Esophagus squamous epithelium (tissue), 5 donors: ENCODE measurements at regions not wholly inside any gene's neighbourhood (a gene's known extent, or its start where the extent isn't known, plus 50 kb on each side); places are given as distances from the start of the nearest gene placed in this dataset.

ENCODE experiments used
- DNase-seq: peaks from one replicate; lab custom pipeline; 2025; lab: John Stamatoyannopoulos, UW
- H3K27ac ChIP-seq, 4 donors: fragments of 200-600 bp; sonication (generic); one replicate each; pipeline ENCODE4 v1.5.1; 2016 to 2019; ENCODE audit warnings: mild to moderate bottlenecking in 1 of 4
- H3K27me3 ChIP-seq, 4 donors: fragments of 200-600 bp; sonication (generic); 1 replicate in 3 of 4; 2 replicates in 1 of 4; pipeline versions ENCODE4 v1.5.1 to v1.6.0; 2017 to 2021; ENCODE audit warnings: antibody characterized with exemption in 1 of 4
- H3K36me3 ChIP-seq, 3 donors: fragments of 200-600 bp; sonication (generic); one replicate each; pipeline ENCODE4 v1.5.1; 2016 to 2019
- H3K4me1 ChIP-seq, 3 donors: fragments of 200-600 bp; sonication (generic); one replicate each; pipeline ENCODE4 v1.5.1; 2017 to 2019
- H3K4me3 ChIP-seq, 4 donors: fragments of 200-600 bp; sonication (generic); 1 replicate in 3 of 4; 2 replicates in 1 of 4; pipeline ENCODE4 v1.5.1; 2016 to 2019; ENCODE audit warnings: mild to moderate bottlenecking in 2 of 4, moderate library complexity in 1 of 4
- H3K9me3 ChIP-seq, 3 donors: fragments of 200-600 bp; sonication (generic); one replicate each; pipeline ENCODE4 v1.5.1; 2016 to 2019
- CTCF ChIP-seq, 6 experiments: fragments of 450-650 bp in 4 of 6; fragments of 200-600 bp in 2 of 6; sonication (generic) in 2 of 6; IDR thresholded peaks; one replicate each; pipeline ENCODE4 v1.5.1; 2016 to 2019; ENCODE audit warnings: antibody characterized with exemption in 6 of 6, mild to moderate bottlenecking in 4 of 6, moderate library complexity in 4 of 6
- POLR2A ChIP-seq, 4 donors: fragments of 450-650 bp; IDR thresholded peaks; one replicate each; pipeline ENCODE4 v1.6.1; 2017; ENCODE audit warnings: antibody characterized with exemption in 4 of 4, mild to moderate bottlenecking in 4 of 4, moderate library complexity in 3 of 4
- WGBS, 2 donors: methylation state at CpG; one replicate each; pipeline ENCODE4 v1.1.5; 2018; 5-methylcytosine and 5-hydroxymethylcytosine counted together
- intact Hi-C: fragments of 100-400 bp; cut with DNase I; formaldehyde crosslinking; loops from one replicate; pipeline ENCODE4 v1.15.0; 2022
- donor health status: DM: yes; HTN: yes; CAD: no.

DNA sequence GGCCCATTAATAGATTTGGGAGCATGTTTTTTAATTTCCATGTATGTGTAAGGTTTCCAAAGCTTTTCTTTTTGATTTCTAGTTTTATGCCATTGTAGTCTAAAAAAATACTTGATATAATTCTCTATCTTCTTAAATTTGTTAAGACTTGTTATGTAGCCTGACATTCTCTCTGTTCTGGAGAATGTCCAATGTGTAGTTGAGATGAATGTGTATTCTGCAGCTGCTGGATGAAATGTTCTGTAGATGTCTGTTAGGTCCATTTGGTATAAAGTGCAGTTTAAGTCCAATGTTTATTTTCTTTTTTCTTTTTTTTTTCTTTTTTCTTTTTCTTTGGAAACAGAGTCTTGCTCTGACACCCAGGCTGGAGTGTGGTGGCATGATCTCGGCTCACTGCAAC, 378.5 kb upstream of the MAD2L1 start:
- Histone ChIP-seq H3K36me3 (no peaks in the 10 kb centered on the region), H3K4me3 (no peak overlapping the region), H3K4me1 (no peaks in the 10 kb centered on the region), H3K9me3 (no peaks in the 10 kb centered on the region), H3K27ac (no peak overlapping the region), H3K27me3 (no peaks in the 10 kb centered on the region)
- intact Hi-C loops: no loop called here
- 30 to 69% methylated on average over 1 of the region's 1 CpG for WGBS, 2 donors
- DNase-seq: no peak
- TF ChIP-seq POLR2A (IDR thresholded peaks at IDR 0.05) (no peak), CTCF (IDR thresholded peaks at IDR 0.05) (no peak)

DNA sequence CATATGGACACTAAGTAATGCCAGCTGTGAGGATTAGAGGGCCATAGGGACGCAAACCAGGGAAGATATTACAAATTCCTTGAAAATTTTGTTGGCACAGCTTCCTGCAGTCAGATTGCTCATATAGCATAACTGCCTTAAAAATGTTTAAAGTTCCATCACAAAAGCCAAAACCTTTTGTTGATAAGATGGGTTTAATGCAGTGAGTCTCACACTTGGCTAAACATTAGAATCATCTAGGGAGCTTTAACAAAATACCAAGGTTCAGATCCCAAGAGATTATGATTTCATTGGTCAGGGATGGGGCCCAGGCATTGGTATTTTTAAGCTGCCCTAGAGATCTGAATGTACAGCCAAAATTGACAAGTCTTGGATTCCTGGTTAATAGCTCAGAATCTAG, 376.5 kb upstream of the MAD2L1 start:
- Histone ChIP-seq H3K4me1 (no peaks in the 10 kb centered on the region), H3K27ac (no peak overlapping the region), H3K4me3 (no peak overlapping the region), H3K9me3 (no peaks in the 10 kb centered on the region), H3K27me3 (no peaks in the 10 kb centered on the region), H3K36me3 (no peaks in the 10 kb centered on the region)
- WGBS, 2 donors: 88 to 95% methylated on average over 1 of the region's 1 CpG
- intact Hi-C loops: no loop called here
- DNase-seq: no peak
- TF ChIP-seq CTCF (IDR thresholded peaks at IDR 0.05) (no peak), POLR2A (IDR thresholded peaks at IDR 0.05) (no peak)

DNA sequence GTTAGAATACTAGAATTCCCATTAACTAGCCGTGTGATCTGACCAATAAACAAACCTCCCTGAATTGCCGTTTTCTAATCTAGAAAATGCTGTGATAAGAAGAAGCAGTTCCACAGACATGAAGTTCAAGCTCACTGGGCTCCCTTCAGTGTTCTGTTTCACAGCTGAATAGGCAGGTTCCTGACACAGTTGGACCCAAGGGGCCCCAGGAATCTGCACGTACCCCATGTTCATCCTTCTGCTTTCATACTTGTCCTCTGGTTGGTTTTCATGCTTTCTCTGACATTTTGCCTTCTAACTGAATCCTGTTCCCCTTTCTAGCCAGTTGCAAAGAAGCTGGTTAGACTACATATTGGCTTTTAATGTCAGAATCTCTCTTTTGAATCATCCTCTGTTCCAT, 374.1 kb upstream of the MAD2L1 start:
- no peaks in the 10 kb centered on the region for H3K36me3 ChIP-seq
- 39 to 61% methylated on average over 3 of the region's 3 CpGs for WGBS, 2 donors
- H3K4me1 ChIP-seq: no peaks in the 10 kb centered on the region
- no peak for DNase-seq
- intact Hi-C loops: no loop called here
- TF ChIP-seq POLR2A (IDR thresholded peaks at IDR 0.05): no peak
- no peak for TF ChIP-seq CTCF (IDR thresholded peaks at IDR 0.05)
- H3K4me3 ChIP-seq: no peak overlapping the region
- H3K27me3 ChIP-seq: no peaks in the 10 kb centered on the region
- H3K27ac ChIP-seq: no peak overlapping the region
- H3K9me3 ChIP-seq: no peaks in the 10 kb centered on the region

DNA sequence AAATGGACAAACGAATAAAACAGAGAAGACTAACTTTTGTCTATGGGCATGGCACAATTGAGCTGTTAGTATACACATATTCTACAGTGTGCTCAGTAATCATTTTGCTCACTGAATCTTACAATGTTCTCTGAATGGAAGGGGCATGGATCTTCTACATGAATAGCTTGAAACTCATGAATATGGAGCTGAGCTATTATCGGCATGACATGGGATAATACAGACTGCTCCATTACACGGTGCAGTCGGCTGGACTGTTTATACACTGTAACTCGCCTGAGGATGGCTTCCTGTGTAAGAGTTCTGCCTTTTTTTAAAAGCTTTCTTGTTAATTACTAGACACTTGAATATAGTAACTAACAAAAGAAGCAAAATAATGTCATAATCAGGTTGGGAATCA, 368.5 kb upstream of the MAD2L1 start:
- Histone ChIP-seq H3K4me1 (no peaks in the 10 kb centered on the region), H3K27me3 (no peaks in the 10 kb centered on the region), H3K27ac (no peak overlapping the region), H3K9me3 (no peaks in the 10 kb centered on the region), H3K36me3 (no peaks in the 10 kb centered on the region), H3K4me3 (no peak overlapping the region)
- intact Hi-C loops: no loop called here
- no peak for DNase-seq
- WGBS, 2 donors: 57 to 60% methylated on average over 5 of the region's 5 CpGs
- TF ChIP-seq POLR2A (IDR thresholded peaks at IDR 0.05) (no peak), CTCF (IDR thresholded peaks at IDR 0.05) (no peak)

GRCh38 chr4:120434756-120435155, 368.1 kb upstream of the MAD2L1 start:
- Histone ChIP-seq H3K36me3 (no peaks in the 10 kb centered on the region), H3K9me3 (no peaks in the 10 kb centered on the region), H3K27me3 (no peaks in the 10 kb centered on the region), H3K4me3 (no peak overlapping the region), H3K4me1 (no peaks in the 10 kb centered on the region), H3K27ac (no peak overlapping the region)
- no peak for DNase-seq
- WGBS, 2 donors: 53 to 69% methylated on average over 2 of the region's 2 CpGs
- intact Hi-C loops: no loop called here
- TF ChIP-seq POLR2A (IDR thresholded peaks at IDR 0.05) (no peak), CTCF (IDR thresholded peaks at IDR 0.05) (no peak)
